GM12891 (cell line): ENCODE measurements at regions not wholly inside any gene's neighbourhood (a gene's known extent, or its start where the extent isn't known, plus 50 kb on each side); places are given as distances from the start of the nearest gene placed in this dataset.

Experiments used
- PAX5 ChIP-seq: IDR thresholded peaks from 2 replicates; pipeline ENCODE4 v1.6.1; 2011; ENCODE audit warnings: low read length, moderate library complexity, mild to moderate bottlenecking; ENCODE audit not compliant: insufficient read depth, severe bottlenecking
- POLR2AphosphoS5 ChIP-seq: IDR thresholded peaks from 2 replicates; pipeline ENCODE4 v1.6.1; 2011; ENCODE audit warnings: low read depth, low read length, control low read depth

- no peak for TF ChIP-seq POLR2AphosphoS5
- no peak for TF ChIP-seq PAX5
These were observed 103.4 kb upstream of the NUDT7 start for GRCh38 chr16:77618951-77619350.
